ENCODE measurements at regions not wholly inside any gene's neighbourhood (a gene's known extent, or its start where the extent isn't known, plus 50 kb on each side); places are given as distances from the start of the nearest gene placed in this dataset.

DNA sequence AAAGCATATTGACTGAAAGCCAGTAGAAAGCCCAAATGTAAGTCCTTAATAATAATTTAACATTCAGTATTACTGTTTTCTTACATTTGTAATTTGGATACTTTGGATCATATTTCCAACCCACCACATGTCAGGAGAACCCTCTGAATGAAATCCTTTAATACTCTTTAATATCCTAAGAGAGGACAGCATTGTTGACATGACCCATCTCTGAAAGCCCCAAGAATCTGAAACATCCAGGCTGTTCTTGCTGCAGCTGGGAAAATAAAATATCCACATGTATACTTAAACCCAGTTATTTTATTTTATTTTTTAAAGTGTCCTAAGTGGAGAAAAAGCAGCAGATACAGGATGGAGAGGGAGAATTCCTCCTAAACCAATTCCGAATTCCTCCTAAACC lies 130.8 kb upstream of the RIPOR2 start:
- TF ChIP-seq CTCF (IDR thresholded peaks at IDR 0.05; ENCODE audit: borderline replicate concordance, extremely low read depth, low read length, poor library complexity, severe bottlenecking) (no peak), EZH2 (IDR thresholded peaks at IDR 0.05; ENCODE audit: borderline replicate concordance, low read depth, low read length, severe bottlenecking) (no peak)

Data from DND-41 (cell line).